IPS-20b (cell line): ENCODE measurements at regions not wholly inside any gene's neighbourhood (a gene's known extent, or its start where the extent isn't known, plus 50 kb on each side); places are given as distances from the start of the nearest gene placed in this dataset.

Experiments
- H3K27ac ChIP-seq: one replicate; pipeline ENCODE4 v1.5.1; 2013; ENCODE audit warnings: low read length
- H3K27me3 ChIP-seq: 2 replicates; pipeline ENCODE4 v1.6.1; 2013; ENCODE audit warnings: mild to moderate bottlenecking, low read length, inconsistent platforms; ENCODE audit not compliant: insufficient read depth
- H3K36me3 ChIP-seq: 2 replicates; pipeline ENCODE4 v1.6.1; 2013; ENCODE audit warnings: low read depth, mild to moderate bottlenecking, inconsistent platforms, low read length, moderate library complexity; ENCODE audit not compliant: insufficient read depth
- H3K4me1 ChIP-seq: 2 replicates; pipeline ENCODE4 v1.6.1; 2013; ENCODE audit warnings: mild to moderate bottlenecking, control low read depth, inconsistent platforms, low read length, moderate library complexity; ENCODE audit not compliant: insufficient read depth
- H3K4me3 ChIP-seq: 2 replicates; pipeline ENCODE4 v1.5.1; 2013; ENCODE audit warnings: mild to moderate bottlenecking, low read length, inconsistent platforms
- H3K9ac ChIP-seq: 2 replicates; pipeline ENCODE4 v1.6.1; 2013; ENCODE audit warnings: low read depth, mild to moderate bottlenecking, inconsistent platforms, low read length, moderate library complexity
- H3K9me3 ChIP-seq: 2 replicates; pipeline ENCODE4 v1.6.1; 2013; ENCODE audit warnings: mild to moderate bottlenecking, low read depth, low read length, inconsistent platforms; ENCODE audit not compliant: insufficient read depth

DNA sequence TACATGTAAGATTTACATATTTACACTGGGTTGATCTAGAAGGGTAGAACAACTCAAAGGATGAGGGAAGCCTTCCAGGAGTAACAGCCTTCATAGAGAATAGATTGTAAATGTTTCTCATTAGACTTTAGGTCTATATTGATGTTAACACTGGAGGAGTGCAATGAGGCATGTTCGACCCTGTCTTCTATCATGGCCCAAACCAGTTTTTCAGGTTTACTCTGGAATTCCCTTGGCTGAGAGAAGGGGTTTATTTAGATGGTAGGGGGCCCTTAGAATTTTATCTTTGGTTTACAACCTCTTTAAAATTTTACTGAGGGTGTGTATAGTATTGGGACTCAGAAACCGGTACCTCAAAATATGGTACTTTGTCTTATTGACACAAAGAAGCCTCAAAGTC, 634.9 kb upstream of the PIK3C3 start:
- H3K9me3 ChIP-seq, result peaks cover 15% of the 10 kb centered on the region
- H3K4me1 ChIP-seq, result no peaks in the 10 kb centered on the region
- H3K4me3 ChIP-seq, result no peak overlapping the region
- 0 out of 2 replicates have a peak, but pooled peaks cover 2% of the 10 kb centered on the region for H3K36me3 ChIP-seq
- H3K9ac ChIP-seq, result no peak overlapping the region
- no peak overlapping the region for H3K27ac ChIP-seq
- H3K27me3 ChIP-seq, result no peaks in the 10 kb centered on the region

DNA sequence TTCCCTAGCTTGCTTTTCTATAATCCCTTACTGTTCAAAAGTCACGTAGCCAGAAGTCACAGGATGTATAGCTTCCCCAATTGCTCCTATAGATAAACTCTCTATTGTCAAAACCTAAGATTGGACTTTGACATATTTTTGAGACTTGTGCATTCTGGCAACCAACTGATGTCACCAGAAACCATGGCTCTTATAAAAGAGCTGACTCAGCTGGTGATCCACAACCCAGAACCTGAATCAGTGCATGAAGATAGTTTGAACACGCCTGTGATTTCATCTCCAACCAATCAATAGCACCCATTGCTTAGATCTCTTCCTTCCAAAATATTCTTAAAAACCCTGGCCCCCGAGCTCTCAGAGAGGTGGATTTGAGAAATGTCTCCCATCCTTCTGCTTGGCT, 639.9 kb upstream of the PIK3C3 start:
- no peak overlapping the region for H3K4me3 ChIP-seq
- peaks cover 40% of the 10 kb centered on the region for H3K9me3 ChIP-seq

DNA sequence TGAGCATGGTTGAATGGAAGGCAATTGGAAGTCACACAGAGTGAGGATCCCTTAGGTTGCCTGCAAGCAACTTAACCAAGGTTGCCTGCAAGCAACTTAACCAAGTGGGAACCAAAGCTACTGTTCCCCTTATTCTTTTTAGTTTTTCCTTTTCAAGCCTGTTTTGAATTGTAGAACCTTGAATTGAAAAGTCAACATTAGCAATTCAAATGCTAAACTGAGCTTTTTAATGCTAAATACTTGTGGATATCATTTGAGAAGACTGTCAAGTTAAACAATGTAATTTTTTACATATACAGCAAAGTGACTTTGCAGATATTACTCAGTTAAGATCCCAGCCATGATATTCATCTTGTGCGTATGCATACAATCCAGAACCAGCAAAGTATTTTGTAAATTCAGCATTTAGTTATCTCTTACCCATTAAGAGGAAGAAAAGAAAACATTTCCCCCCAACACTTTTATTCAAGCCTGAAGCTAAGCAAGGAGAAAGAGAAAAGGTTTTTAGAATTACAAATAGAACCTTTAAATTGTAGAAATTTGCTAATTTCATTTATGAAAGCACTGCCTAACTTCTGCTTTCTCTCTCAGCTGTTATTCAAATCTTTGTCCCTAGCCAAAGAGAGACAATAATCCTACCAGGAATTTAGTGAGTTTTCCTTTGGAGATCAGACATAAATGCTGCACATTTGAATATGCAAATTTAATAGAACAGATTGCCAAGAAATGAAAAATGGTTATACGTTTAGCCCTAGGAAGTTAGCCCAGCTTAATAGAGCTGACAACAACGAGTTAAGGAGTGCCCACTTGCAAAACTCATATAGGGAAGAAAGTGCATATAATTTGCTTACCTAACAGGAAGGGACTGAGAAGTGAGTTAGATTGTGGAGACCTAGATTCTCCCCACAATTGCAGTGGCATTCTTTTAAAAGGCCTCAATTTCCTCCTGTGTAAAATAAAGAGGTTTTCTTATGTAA, 643.2 kb upstream of the PIK3C3 start:
- H3K4me3 ChIP-seq, result peak overlapping the region; percentile 9; the same call in 1 of the 2 replicates
- H3K36me3 ChIP-seq, result 0 out of 2 replicates have a peak, but pooled peaks cover 16% of the 10 kb centered on the region
- peaks cover 36% of the 10 kb centered on the region for H3K9me3 ChIP-seq
- no peaks in the 10 kb centered on the region for H3K27me3 ChIP-seq
- H3K4me1 ChIP-seq, result peaks cover 13% of the 10 kb centered on the region; the same call in 1 of the 2 replicates
- peak overlapping the region; percentile 52 for H3K27ac ChIP-seq
- peak overlapping the region; percentile 57; the same call in 1 of the 2 replicates for H3K9ac ChIP-seq

More for the DNA sequence above, 639.9 kb upstream of the PIK3C3 start:
- Histone ChIP-seq H3K4me1 (peaks cover 13% of the 10 kb centered on the region; the same call in 1 of the 2 replicates), H3K27ac (no peak overlapping the region), H3K36me3 (0 out of 2 replicates have a peak, but pooled peaks cover 16% of the 10 kb centered on the region), H3K27me3 (no peaks in the 10 kb centered on the region), H3K9ac (no peak overlapping the region)

DNA sequence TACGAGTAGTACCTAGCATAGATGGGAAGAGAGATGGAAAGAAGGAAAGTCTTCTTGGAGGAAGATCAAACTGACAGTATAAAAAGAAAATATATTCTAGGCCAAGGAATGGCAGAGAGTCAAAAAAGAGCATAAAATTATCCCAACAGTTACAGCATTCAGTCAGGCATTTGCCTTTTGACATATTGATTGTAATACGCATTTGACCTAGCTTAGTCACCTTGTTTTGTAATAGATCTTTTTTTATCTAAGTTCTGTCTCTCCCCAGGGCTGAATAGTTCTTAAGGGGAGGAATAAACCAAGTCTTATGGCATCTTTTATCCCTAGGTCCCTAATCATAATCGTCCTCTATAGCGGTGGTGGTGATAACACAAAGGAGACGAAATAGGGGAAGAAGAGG, 657.3 kb upstream of the PIK3C3 start:
- no peak overlapping the region for H3K9ac ChIP-seq
- H3K27ac ChIP-seq, result no peak overlapping the region
- H3K36me3 ChIP-seq, result no peaks in the 10 kb centered on the region
- H3K4me1 ChIP-seq, result no peaks in the 10 kb centered on the region
- no peak overlapping the region for H3K4me3 ChIP-seq
- H3K9me3 ChIP-seq, result peaks cover 9% of the 10 kb centered on the region
- H3K27me3 ChIP-seq, result no peaks in the 10 kb centered on the region

DNA sequence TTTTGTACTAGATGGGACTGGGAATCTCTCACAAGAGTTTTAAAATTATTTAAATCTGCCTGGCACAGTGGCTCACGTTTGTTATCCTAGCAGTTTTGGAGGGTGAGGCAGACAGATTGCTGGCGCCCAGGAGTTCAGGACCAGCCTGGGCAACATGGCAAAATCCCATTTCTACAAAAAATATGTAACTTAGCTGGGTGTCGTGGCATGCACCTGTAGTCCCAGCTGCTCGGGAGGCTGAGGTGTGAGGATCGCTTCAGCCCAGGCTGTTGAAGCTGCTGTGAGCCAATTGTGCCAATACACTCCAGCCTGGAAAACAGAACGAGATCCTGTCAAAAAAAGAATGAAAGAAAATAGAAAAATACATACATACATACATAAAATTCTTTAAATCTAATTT, 685.7 kb upstream of the PIK3C3 start:
- Histone ChIP-seq H3K4me1 (no peaks in the 10 kb centered on the region), H3K27ac (no peak overlapping the region), H3K4me3 (no peak overlapping the region), H3K27me3 (no peaks in the 10 kb centered on the region), H3K9ac (no peak overlapping the region), H3K9me3 (no peaks in the 10 kb centered on the region), H3K36me3 (no peaks in the 10 kb centered on the region)

DNA sequence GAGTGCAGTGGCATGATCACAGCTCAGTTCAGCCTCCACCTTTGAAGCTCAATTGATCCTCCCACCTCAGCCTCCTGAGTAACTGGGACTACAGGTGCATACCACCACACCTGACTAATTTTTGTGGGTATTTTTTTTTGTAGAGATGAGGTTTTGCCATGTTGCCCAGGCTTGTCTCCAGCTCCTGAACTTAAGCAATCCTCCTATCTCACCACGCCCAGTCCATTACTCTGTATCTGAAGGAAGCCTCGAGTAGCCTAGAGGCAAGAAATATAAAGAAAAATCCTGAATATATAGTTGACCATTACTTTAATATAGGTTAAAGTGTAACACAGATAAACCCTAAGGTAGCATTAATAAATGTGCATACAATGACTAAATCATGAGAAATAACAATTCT, 686.8 kb upstream of the PIK3C3 start:
- H3K9me3 ChIP-seq, result no peaks in the 10 kb centered on the region
- no peaks in the 10 kb centered on the region for H3K27me3 ChIP-seq
- H3K36me3 ChIP-seq, result no peaks in the 10 kb centered on the region
- no peak overlapping the region for H3K27ac ChIP-seq
- H3K4me3 ChIP-seq, result no peak overlapping the region
- no peaks in the 10 kb centered on the region for H3K4me1 ChIP-seq
- H3K9ac ChIP-seq, result no peak overlapping the region

DNA sequence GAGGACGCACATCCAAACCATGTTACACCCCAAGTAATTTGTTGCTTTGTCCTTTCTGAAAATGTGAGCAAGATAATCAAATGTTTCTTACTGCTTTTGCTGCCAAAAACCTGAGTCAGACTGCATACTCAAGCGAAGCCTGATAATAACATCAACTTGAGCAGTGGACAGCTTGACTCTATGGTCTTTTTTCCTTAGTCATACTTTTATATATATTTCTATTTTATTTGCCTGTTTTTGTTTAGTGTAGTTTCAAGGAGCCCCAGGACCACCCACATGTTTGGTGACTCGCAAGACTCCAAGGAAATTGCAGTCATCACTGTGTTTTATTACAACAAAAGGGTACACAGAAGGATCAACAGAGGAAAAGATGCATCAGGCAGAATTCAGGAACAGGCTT, 688.4 kb upstream of the PIK3C3 start:
- no peaks in the 10 kb centered on the region for H3K9me3 ChIP-seq
- no peaks in the 10 kb centered on the region for H3K27me3 ChIP-seq
- H3K4me3 ChIP-seq, result no peak overlapping the region
- no peak overlapping the region for H3K27ac ChIP-seq
- H3K4me1 ChIP-seq, result no peaks in the 10 kb centered on the region
- no peaks in the 10 kb centered on the region for H3K36me3 ChIP-seq
- no peak overlapping the region for H3K9ac ChIP-seq

DNA sequence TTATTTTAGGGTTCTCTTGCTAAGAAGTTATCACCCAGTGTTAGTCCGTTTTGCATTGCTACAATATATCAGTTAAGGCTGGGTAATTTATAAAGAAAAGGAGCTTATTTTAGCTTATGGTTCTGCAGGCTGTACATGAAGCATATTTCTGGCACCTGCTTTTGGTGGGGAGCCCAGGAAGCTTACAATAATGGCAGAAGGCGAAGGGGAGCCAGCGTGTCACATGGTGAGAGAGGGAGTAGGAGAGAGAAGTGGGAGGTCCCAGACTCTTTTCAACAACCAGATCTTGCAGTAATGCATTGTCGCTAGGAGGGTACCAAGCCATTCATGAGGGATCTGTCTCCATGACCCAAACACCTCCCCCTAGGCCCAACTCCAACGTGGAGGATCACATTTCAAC, 688.8 kb upstream of the PIK3C3 start:
- no peaks in the 10 kb centered on the region for H3K9me3 ChIP-seq
- H3K4me3 ChIP-seq, result no peak overlapping the region
- H3K9ac ChIP-seq, result no peak overlapping the region
- H3K27ac ChIP-seq, result no peak overlapping the region
- H3K36me3 ChIP-seq, result no peaks in the 10 kb centered on the region
- H3K27me3 ChIP-seq, result no peaks in the 10 kb centered on the region
- no peaks in the 10 kb centered on the region for H3K4me1 ChIP-seq

DNA sequence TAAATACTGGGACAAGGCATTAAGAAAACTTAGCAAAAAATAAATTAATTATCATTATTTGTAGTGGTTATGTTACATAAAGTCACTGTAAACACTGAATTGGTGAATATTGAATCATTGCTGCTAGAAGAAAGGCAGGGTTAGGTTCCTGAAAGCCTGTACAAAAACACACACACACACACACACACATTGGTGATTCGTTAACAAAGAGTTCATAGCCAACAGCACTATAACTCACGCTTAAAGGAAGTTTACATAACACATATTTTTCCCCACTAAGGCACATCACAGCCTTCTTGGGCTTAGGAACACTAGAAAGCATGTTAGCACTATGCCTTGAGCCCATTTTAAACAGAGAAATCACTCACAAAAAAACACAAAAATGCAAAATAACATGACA, 690.0 kb upstream of the PIK3C3 start:
- no peaks in the 10 kb centered on the region for H3K36me3 ChIP-seq
- no peaks in the 10 kb centered on the region for H3K4me1 ChIP-seq
- no peaks in the 10 kb centered on the region for H3K27me3 ChIP-seq
- no peak overlapping the region for H3K9ac ChIP-seq
- no peaks in the 10 kb centered on the region for H3K9me3 ChIP-seq
- no peak overlapping the region for H3K27ac ChIP-seq
- H3K4me3 ChIP-seq, result no peak overlapping the region

DNA sequence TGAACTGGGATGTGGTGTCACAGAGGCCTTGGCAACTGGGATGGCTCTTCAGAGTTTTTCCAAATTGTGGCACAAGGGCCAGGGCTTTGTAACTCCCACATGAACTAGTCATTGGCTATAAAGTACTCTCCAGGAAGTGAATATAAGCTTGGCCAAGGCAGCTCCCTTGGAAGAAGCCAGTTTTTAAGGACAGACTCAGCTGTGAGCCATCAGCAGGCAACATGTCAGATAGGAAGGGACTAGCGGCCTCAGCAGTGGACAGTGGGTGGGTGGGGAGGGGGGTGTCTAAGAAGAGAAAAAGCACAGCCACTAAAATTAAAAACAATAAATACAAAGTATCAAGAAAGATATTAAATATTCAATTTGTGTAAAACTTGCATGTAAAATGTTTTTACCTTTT, 691.1 kb upstream of the PIK3C3 start:
- Histone ChIP-seq H3K4me3 (no peak overlapping the region), H3K27me3 (no peaks in the 10 kb centered on the region), H3K4me1 (no peaks in the 10 kb centered on the region), H3K36me3 (no peaks in the 10 kb centered on the region), H3K27ac (no peak overlapping the region), H3K9me3 (no peaks in the 10 kb centered on the region), H3K9ac (no peak overlapping the region)

DNA sequence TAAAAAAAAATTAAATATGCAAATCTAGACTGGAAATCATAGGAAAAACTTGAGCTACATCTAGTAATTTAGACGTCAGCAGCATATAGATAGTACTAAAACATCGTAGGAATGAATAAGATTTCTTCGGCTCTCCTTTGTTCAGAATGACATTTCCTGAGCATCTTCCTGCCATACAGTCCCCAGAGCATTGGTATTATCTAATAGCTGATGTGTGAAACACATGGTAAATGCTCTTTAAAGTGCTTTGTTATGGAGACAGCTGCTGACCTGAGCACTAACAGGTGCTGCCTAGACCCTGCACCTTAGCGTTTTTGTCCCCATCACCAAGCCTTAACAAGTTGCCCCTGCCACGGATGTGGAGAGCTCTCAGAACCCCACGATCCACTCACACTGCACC, 692.3 kb upstream of the PIK3C3 start:
- no peak overlapping the region for H3K9ac ChIP-seq
- H3K4me3 ChIP-seq, result no peak overlapping the region
- H3K27me3 ChIP-seq, result no peaks in the 10 kb centered on the region

DNA sequence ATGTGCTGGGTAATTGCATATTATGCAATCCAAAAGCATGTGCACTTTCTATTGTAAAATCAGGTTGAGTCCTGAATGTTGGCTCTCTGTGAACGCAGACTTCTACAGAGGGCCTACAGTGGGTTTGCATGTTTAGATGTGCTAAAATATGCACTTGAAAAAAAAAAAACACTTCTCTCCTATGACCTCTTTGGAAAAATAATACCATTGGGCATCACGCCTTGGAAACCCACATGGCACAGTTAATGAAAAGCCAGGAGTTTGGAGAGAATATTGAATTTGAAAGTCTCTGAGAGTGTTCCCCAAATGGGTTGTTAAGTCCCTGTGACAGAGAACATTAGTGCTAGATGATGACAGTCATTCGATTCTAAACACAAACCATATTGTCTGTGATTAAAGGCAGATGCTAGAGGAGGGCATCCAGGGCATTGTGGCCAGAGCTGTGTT, 710.4 kb upstream of the PIK3C3 start:
- Histone ChIP-seq H3K9me3 (no peaks in the 10 kb centered on the region), H3K4me1 (no peaks in the 10 kb centered on the region), H3K27me3 (no peaks in the 10 kb centered on the region), H3K9ac (no peak overlapping the region), H3K27ac (no peak overlapping the region), H3K4me3 (no peak overlapping the region), H3K36me3 (no peaks in the 10 kb centered on the region)

More for the DNA sequence above, 692.3 kb upstream of the PIK3C3 start:
- no peak overlapping the region for H3K27ac ChIP-seq
- no peaks in the 10 kb centered on the region for H3K9me3 ChIP-seq
- H3K36me3 ChIP-seq, result no peaks in the 10 kb centered on the region
- no peaks in the 10 kb centered on the region for H3K4me1 ChIP-seq
